SK-N-SH treated with all-trans-retinoic acid at 6 μM for 48 hours (cell line): ENCODE measurements at regions not wholly inside any gene's neighbourhood (a gene's known extent, or its start where the extent isn't known, plus 50 kb on each side); places are given as distances from the start of the nearest gene placed in this dataset.

Experiments
- ATAC-seq: fragments of 200-7000 bp; cut with Tn5 transposase; 3 replicates; pipeline ENCODE4 v1.9.1; 2020; ENCODE audit warnings: mild to moderate bottlenecking, moderate library complexity
- ARNTL ChIP-seq: fragments of 450-650 bp; formaldehyde crosslinking; IDR thresholded peaks from 2 replicates; pipeline ENCODE4 v1.5.0; 2020; ENCODE audit warnings: low read depth, mild to moderate bottlenecking, moderate library complexity, borderline replicate concordance
- BACH2 ChIP-seq: fragments of 250-450 bp; sonication (Bioruptor Pico); IDR thresholded peaks from 2 replicates; pipeline ENCODE4 v1.9.0; 2021; ENCODE audit warnings: mild to moderate bottlenecking, borderline replicate concordance
- CREB5 ChIP-seq: fragments of 250-450 bp; sonication (Bioruptor Pico); IDR thresholded peaks from 2 replicates; pipeline ENCODE4 v1.5.1; 2020; ENCODE audit warnings: low read depth, mild to moderate bottlenecking, moderate library complexity
- CSRNP3 ChIP-seq: fragments of 250-450 bp; sonication (Bioruptor Pico); IDR thresholded peaks from 2 replicates; pipeline ENCODE4 v1.5.1; 2021; ENCODE audit warnings: mild to moderate bottlenecking, moderate library complexity
- ESRRG ChIP-seq: fragments of 250-450 bp; sonication (Bioruptor Pico); IDR thresholded peaks from 2 replicates; pipeline ENCODE4 v1.6.1; 2021; ENCODE audit warnings: mild to moderate bottlenecking
- GLIS3 ChIP-seq: fragments of 250-450 bp; sonication (Bioruptor Pico); IDR thresholded peaks from 2 replicates; pipeline ENCODE4 v1.5.0; 2020; ENCODE audit warnings: mild to moderate bottlenecking, moderate library complexity
- ISL1 ChIP-seq: fragments of 250-450 bp; sonication (Bioruptor Pico); IDR thresholded peaks from 2 replicates; pipeline ENCODE4 v2.1.2; 2022; ENCODE audit warnings: mild to moderate bottlenecking, moderate library complexity
- PATZ1 ChIP-seq: fragments of 250-450 bp; sonication (Bioruptor Pico); IDR thresholded peaks from 2 replicates; pipeline ENCODE4 v1.8.0; 2020; ENCODE audit warnings: mild to moderate bottlenecking, moderate library complexity, borderline replicate concordance
- POU6F1 ChIP-seq: fragments of 250-450 bp; sonication (Bioruptor Pico); IDR thresholded peaks from 2 replicates; pipeline ENCODE4 v1.8.0; 2021; ENCODE audit warnings: low read depth, mild to moderate bottlenecking, moderate library complexity, borderline replicate concordance
- PPARA ChIP-seq: fragments of 250-450 bp; sonication (Bioruptor Pico); IDR thresholded peaks from 2 replicates; pipeline ENCODE4 v1.5.0; 2020; ENCODE audit warnings: mild to moderate bottlenecking, borderline replicate concordance
- RARB ChIP-seq: fragments of 250-450 bp; sonication (Bioruptor Pico); IDR thresholded peaks from 2 replicates; pipeline ENCODE4 v1.8.0; 2021; ENCODE audit warnings: mild to moderate bottlenecking, moderate library complexity
- SNAI2 ChIP-seq: fragments of 250-450 bp; sonication (Bioruptor Pico); IDR thresholded peaks from 2 replicates; pipeline ENCODE4 v1.5.0; 2020; ENCODE audit warnings: mild to moderate bottlenecking, moderate library complexity
- TCF4 ChIP-seq: fragments of 250-450 bp; sonication (Bioruptor Pico); IDR thresholded peaks from 2 replicates; pipeline ENCODE4 v1.8.0; 2021; ENCODE audit warnings: mild to moderate bottlenecking, moderate library complexity, borderline replicate concordance
- TOX ChIP-seq: fragments of 250-450 bp; sonication (Bioruptor Pico); IDR thresholded peaks from 2 replicates; pipeline ENCODE4 v1.8.0; 2021; ENCODE audit warnings: mild to moderate bottlenecking, moderate library complexity, borderline replicate concordance
- TSHZ2 ChIP-seq: fragments of 250-450 bp; sonication (Bioruptor Pico); IDR thresholded peaks from 2 replicates; pipeline ENCODE4 v1.5.0; 2020; ENCODE audit warnings: mild to moderate bottlenecking, moderate library complexity
- ZC3H10 ChIP-seq: fragments of 250-450 bp; sonication (Bioruptor Pico); IDR thresholded peaks from 2 replicates; pipeline ENCODE4 v1.5.1; 2021; ENCODE audit warnings: mild to moderate bottlenecking, moderate library complexity
- ZFP3 ChIP-seq: fragments of 250-450 bp; sonication (Bioruptor Pico); IDR thresholded peaks from 2 replicates; pipeline ENCODE4 v1.5.0; 2020; ENCODE audit warnings: mild to moderate bottlenecking, moderate library complexity
- ZFP30 ChIP-seq: fragments of 450-650 bp; formaldehyde crosslinking; IDR thresholded peaks from 2 replicates; pipeline ENCODE4 v1.5.0; 2022; ENCODE audit warnings: mild to moderate bottlenecking, moderate library complexity
- ZNF70 ChIP-seq: fragments of 450-650 bp; formaldehyde crosslinking; IDR thresholded peaks from 2 replicates; pipeline ENCODE4 v1.5.0; 2020; ENCODE audit warnings: mild to moderate bottlenecking, moderate library complexity
- ZNF8 ChIP-seq: fragments of 450-650 bp; formaldehyde crosslinking; IDR thresholded peaks from 2 replicates; pipeline ENCODE4 v1.5.0; 2020; ENCODE audit warnings: mild to moderate bottlenecking, moderate library complexity

GRCh38 chr11:119823077-119823476 lies 94.1 kb upstream of the NECTIN1 start:
- no peak for TF ChIP-seq POU6F1 (CRISPR knock-in tag)
- no peak for TF ChIP-seq CREB5 (CRISPR knock-in tag)
- no peak for TF ChIP-seq RARB (CRISPR knock-in tag)
- TF ChIP-seq TCF4 (CRISPR knock-in tag) = no peak
- no peak for TF ChIP-seq ZNF70 (CRISPR knock-in tag)
- no peak for TF ChIP-seq ZFP3 (CRISPR knock-in tag)
- TF ChIP-seq ESRRG (CRISPR knock-in tag) = no peak
- no peak for TF ChIP-seq BACH2
- no peak for TF ChIP-seq PATZ1 (CRISPR knock-in tag)
- no peak for TF ChIP-seq PPARA (CRISPR knock-in tag)
- TF ChIP-seq GLIS3 (CRISPR knock-in tag) = no peak
- TF ChIP-seq TSHZ2 (CRISPR knock-in tag) = no peak
- TF ChIP-seq ARNTL (CRISPR knock-in tag) = no peak
- no peak for TF ChIP-seq ZNF8 (CRISPR knock-in tag)
- TF ChIP-seq TOX (CRISPR knock-in tag) = no peak

GRCh38 chr11:119816660-119817059 lies 87.7 kb upstream of the NECTIN1 start:
- TF ChIP-seq CREB5 (CRISPR knock-in tag) (no peak), ZC3H10 (CRISPR knock-in tag) (no peak), CSRNP3 (CRISPR knock-in tag) (no peak), TSHZ2 (CRISPR knock-in tag) (no peak), ISL1 (CRISPR knock-in tag) (no peak), TOX (CRISPR knock-in tag) (no peak), SNAI2 (CRISPR knock-in tag) (no peak), ESRRG (CRISPR knock-in tag) (no peak), ZFP30 (CRISPR knock-in tag) (no peak)
- ATAC-seq = no peak

More at GRCh38 chr11:119823077-119823476, 94.1 kb upstream of the NECTIN1 start:
- no peak for ATAC-seq
